SK-N-SH treated with all-trans-retinoic acid at 6 μM for 48 hours (cell line): ENCODE measurements at regions not wholly inside any gene's neighbourhood (a gene's known extent, or its start where the extent isn't known, plus 50 kb on each side); places are given as distances from the start of the nearest gene placed in this dataset.

Experiments
- BACH2 ChIP-seq: fragments of 250-450 bp; sonication (Bioruptor Pico); IDR thresholded peaks from 2 replicates; pipeline ENCODE4 v1.9.0; 2021; ENCODE audit warnings: mild to moderate bottlenecking, borderline replicate concordance
- GLIS3 ChIP-seq: fragments of 250-450 bp; sonication (Bioruptor Pico); IDR thresholded peaks from 2 replicates; pipeline ENCODE4 v1.5.0; 2020; ENCODE audit warnings: mild to moderate bottlenecking, moderate library complexity
- ISL1 ChIP-seq: fragments of 250-450 bp; sonication (Bioruptor Pico); IDR thresholded peaks from 2 replicates; pipeline ENCODE4 v2.1.2; 2022; ENCODE audit warnings: mild to moderate bottlenecking, moderate library complexity
- OSR1 ChIP-seq: fragments of 250-450 bp; sonication (Bioruptor Pico); IDR thresholded peaks from 2 replicates; pipeline ENCODE4 v1.8.0; 2022; ENCODE audit warnings: moderate library complexity, mild to moderate bottlenecking, inconsistent platforms
- RARB ChIP-seq: fragments of 250-450 bp; sonication (Bioruptor Pico); IDR thresholded peaks from 2 replicates; pipeline ENCODE4 v1.8.0; 2021; ENCODE audit warnings: mild to moderate bottlenecking, moderate library complexity
- TSHZ2 ChIP-seq: fragments of 250-450 bp; sonication (Bioruptor Pico); IDR thresholded peaks from 2 replicates; pipeline ENCODE4 v1.5.0; 2020; ENCODE audit warnings: mild to moderate bottlenecking, moderate library complexity
- ZFP3 ChIP-seq: fragments of 250-450 bp; sonication (Bioruptor Pico); IDR thresholded peaks from 2 replicates; pipeline ENCODE4 v1.5.0; 2020; ENCODE audit warnings: mild to moderate bottlenecking, moderate library complexity
- ZFP30 ChIP-seq: fragments of 450-650 bp; formaldehyde crosslinking; IDR thresholded peaks from 2 replicates; pipeline ENCODE4 v1.5.0; 2022; ENCODE audit warnings: mild to moderate bottlenecking, moderate library complexity
- TF ChIP-seq, protein P1 (sequence below): fragments of 250-450 bp; sonication (Bioruptor Pico); IDR thresholded peaks from 2 replicates; pipeline ENCODE4 v1.5.1; 2021; ENCODE audit warnings: mild to moderate bottlenecking, moderate library complexity
- TF ChIP-seq, protein P2 (sequence below): fragments of 250-450 bp; sonication (Bioruptor Pico); IDR thresholded peaks from 2 replicates; pipeline ENCODE4 v1.8.0; 2020; ENCODE audit warnings: mild to moderate bottlenecking, moderate library complexity, borderline replicate concordance
- TF ChIP-seq, protein P3 (sequence below): fragments of 250-450 bp; sonication (Bioruptor Pico); IDR thresholded peaks from 2 replicates; pipeline ENCODE4 v1.5.1; 2020; ENCODE audit warnings: low read depth, mild to moderate bottlenecking, moderate library complexity

DNA sequence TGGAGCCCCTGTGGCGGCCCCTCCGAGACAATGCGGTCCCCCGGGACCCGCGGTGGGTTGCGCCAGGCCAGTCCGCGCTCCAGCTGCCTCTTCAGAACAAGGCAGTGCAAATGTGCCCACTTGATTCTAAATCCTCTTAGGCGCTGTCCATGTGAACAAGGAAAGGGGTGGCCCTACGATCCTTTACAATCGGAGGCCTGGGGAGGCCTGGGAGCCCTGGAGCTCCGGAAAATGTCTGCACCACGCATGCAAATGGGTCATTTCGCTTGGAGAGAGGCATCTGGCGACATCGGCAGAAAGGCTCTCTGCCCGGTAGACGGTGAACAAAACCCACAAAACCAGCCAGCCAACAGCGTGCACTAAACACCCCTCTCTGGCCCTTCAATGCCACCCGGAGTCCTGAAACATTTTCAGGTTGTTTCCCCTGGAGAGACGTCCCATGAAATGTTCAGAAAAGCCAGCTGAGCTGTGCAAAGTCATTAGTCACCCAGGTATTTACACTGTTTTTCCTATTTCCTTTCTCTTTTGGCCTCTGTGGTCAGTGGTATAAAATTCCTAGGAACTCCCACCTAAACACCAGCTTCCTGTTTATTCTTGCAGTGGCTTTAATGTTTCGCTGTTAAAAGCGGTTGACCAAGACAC, 102.8 kb upstream of the ZNF438 start:
- TF ChIP-seq, protein P1, sequence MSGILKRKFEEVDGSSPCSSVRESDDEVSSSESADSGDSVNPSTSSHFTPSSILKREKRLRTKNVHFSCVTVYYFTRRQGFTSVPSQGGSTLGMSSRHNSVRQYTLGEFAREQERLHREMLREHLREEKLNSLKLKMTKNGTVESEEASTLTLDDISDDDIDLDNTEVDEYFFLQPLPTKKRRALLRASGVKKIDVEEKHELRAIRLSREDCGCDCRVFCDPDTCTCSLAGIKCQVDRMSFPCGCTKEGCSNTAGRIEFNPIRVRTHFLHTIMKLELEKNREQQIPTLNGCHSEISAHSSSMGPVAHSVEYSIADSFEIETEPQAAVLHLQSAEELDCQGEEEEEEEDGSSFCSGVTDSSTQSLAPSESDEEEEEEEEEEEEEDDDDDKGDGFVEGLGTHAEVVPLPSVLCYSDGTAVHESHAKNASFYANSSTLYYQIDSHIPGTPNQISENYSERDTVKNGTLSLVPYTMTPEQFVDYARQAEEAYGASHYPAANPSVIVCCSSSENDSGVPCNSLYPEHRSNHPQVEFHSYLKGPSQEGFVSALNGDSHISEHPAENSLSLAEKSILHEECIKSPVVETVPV, result no peak
- TF ChIP-seq ZFP30 (CRISPR knock-in tag) (no peak), RARB (CRISPR knock-in tag) (no peak), ZFP3 (CRISPR knock-in tag) (no peak), TSHZ2 (no peak), ISL1 (CRISPR knock-in tag) (no peak), BACH2 (CRISPR knock-in tag) (no peak), GLIS3 (no peak), OSR1 (no peak)
- TF ChIP-seq, protein P2, sequence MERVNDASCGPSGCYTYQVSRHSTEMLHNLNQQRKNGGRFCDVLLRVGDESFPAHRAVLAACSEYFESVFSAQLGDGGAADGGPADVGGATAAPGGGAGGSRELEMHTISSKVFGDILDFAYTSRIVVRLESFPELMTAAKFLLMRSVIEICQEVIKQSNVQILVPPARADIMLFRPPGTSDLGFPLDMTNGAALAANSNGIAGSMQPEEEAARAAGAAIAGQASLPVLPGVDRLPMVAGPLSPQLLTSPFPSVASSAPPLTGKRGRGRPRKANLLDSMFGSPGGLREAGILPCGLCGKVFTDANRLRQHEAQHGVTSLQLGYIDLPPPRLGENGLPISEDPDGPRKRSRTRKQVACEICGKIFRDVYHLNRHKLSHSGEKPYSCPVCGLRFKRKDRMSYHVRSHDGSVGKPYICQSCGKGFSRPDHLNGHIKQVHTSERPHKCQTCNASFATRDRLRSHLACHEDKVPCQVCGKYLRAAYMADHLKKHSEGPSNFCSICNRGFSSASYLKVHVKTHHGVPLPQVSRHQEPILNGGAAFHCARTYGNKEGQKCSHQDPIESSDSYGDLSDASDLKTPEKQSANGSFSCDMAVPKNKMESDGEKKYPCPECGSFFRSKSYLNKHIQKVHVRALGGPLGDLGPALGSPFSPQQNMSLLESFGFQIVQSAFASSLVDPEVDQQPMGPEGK (CRISPR knock-in tag), result no peak
- TF ChIP-seq, protein P3, sequence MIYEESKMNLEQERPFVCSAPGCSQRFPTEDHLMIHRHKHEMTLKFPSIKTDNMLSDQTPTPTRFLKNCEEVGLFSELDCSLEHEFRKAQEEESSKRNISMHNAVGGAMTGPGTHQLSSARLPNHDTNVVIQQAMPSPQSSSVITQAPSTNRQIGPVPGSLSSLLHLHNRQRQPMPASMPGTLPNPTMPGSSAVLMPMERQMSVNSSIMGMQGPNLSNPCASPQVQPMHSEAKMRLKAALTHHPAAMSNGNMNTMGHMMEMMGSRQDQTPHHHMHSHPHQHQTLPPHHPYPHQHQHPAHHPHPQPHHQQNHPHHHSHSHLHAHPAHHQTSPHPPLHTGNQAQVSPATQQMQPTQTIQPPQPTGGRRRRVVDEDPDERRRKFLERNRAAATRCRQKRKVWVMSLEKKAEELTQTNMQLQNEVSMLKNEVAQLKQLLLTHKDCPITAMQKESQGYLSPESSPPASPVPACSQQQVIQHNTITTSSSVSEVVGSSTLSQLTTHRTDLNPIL (CRISPR knock-in tag), result no peak
